ENCODE measurements at regions not wholly inside any gene's neighbourhood (a gene's known extent, or its start where the extent isn't known, plus 50 kb on each side); places are given as distances from the start of the nearest gene placed in this dataset.

- no peak for DNase-seq
These were observed 147.5 kb upstream of the CHST15 start for GRCh38 chr10:124240839-124241291.

DNA sequence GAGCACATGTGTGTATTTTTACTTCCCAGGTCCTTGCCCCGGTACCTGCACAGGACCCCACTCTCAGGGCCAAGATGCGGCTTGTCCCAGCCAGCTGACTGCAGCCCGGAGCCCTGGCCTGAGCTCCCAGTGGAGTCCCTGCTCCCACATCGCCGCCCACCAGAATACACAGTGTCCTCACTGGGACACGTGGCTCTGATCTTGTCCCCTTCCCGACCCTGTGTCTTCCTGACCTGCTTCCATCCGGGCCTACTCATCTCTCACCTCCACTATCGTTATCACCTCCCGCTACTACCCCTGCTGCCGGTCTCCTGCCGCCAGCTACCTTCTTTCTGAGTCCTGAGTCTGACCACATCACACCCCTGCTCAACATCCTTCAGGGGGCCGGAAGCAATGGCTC, 146.3 kb upstream of the CHST15 start:
- DNase-seq, result no peak

- no peak for DNase-seq
These were observed 145.7 kb upstream of the CHST15 start for GRCh38 chr10:124239134-124239533.

- DNase-seq, result no peak
These were observed 145.0 kb upstream of the CHST15 start for GRCh38 chr10:124238367-124238766.

DNA sequence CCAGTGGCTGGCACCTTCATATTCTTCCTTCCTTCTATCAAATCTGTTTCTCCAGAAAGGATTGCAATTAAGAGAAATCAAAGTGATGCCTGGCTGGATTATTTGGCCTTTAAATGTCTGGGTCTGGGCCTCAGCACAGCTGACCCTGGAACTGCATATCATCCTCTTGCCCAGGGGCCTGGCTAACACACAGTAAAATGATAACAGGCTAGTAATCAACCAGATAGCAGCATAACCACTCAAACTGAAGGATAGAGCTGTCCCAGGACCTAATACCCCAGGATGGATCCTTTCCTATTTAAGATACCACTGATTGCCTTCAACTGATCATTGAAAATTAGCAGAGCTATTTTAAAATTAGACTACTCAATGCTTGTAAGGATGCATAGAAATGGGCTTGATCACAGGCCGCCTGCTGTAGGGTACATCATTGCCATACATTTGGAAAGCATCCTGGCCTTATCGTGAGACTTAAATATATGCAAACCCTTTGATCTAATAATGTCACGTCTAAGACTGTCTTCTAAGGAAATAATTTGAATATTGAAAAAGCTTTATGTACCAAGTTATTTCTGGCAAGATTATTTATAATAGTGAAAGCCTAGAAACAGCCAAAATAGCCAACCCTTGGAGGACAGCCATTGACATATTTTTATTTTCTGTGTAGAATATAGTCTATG, 144.0 kb upstream of the CHST15 start:
- DNase-seq, result no peak

GRCh38 chr10:124236816-124237215, 143.4 kb upstream of the CHST15 start:
- DNase-seq, result no peak

GRCh38 chr10:124236136-124236535, 142.7 kb upstream of the CHST15 start:
- DNase-seq, result no peak

- DNase-seq, result no peak
These were observed 141.8 kb upstream of the CHST15 start for GRCh38 chr10:124235232-124235631.

GRCh38 chr10:124233546-124234138, 140.2 kb upstream of the CHST15 start:
- DNase-seq, result no peak

- no peak for DNase-seq
These were observed 139.5 kb upstream of the CHST15 start for GRCh38 chr10:124232686-124233545.

DNA sequence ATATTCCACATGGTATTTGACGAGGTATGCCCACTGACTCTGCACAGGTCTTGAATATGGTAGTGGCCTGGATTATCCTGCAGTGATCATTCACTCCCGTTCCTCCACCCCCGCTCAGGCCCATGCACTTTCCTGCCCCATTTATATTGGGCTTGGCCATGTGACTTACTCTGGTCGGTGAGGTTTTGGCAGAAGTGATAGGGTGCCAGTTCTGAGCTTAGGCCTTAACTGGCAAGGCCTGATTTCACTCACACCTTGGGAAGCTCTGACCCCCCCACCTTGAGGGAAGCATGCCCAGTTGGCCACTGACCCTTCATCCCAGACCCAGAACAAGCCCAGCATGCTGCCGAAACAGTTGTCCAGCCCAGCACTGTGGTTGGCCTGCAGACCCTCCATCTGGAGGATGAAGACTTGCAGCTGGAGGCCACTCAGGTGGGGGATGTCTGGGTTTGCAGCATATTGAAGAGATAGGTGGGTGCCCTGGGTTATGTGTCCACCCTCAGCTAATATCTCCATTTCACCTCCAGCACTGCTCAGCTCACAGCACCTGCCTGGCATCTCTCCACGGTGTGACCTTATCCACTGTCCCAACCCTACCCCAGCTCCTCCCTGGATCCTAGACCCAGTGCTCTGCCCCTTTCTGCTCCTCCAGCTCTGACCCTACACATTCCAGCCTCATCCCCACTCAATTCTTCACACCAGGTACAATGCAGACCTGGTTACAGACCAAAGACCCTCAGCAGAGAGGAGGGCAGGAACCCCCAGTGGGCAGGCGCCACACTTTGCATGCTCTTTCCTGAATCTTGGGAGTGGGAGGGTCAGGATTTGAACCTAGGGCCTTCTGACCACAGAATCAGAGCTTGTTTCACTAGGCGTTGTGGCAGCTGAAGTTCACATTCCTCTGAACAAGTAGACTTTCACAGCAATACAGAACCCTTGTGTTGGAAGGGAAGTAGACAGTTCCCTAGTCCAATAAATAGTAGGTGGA, 138.1 kb upstream of the CHST15 start:
- DNase-seq, result no peak

DNA sequence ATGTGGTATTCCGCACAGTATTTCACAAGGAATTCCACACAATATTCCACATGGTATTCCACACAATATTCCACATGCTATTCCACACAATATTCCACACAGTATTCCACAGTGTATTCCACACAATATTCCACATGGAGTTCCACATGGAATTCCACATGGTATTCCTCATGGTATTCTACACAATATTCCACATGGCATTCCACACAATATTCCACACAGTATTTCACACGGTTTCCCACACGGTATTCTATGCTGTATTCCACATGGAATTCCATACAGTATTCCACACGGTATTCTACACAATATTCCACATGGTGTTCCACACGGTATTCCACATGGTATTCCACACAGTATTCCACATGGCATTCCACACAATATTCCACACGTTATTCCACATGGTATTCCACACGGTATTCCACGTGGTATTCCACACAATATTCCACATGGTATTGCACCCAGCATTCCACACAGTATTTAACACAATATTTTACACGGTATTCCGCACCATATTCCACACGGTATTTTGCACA, 137.3 kb upstream of the CHST15 start:
- DNase-seq, result no peak

DNA sequence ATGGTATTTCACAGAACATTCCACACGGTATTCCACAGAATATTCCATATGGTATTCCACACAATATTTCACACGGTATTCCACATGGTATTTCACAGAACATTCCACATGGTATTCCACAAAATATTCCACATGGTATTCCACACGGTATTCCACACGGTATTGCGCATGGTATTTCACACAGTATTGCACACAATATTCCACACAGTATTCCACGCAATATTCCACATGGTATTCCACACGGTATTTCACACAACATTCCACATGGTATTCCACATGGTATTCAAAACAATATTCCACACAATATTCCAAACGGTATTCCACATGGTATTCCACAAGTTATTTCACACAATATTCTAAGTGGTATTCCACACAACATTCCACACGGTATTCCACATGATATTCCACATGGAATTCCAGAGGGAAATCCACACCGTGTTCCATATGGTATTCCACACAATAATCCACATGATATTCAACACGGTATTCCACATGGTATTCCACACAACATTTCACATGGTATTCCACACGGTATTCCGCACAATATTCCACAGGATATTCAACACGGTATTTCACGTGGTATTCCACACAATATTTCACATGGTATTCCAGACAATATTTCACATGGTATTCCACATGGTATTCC, 136.7 kb upstream of the CHST15 start:
- DNase-seq, result no peak

- no peak for DNase-seq
These were observed 136.0 kb upstream of the CHST15 start for GRCh38 chr10:124229201-124229988.

DNA sequence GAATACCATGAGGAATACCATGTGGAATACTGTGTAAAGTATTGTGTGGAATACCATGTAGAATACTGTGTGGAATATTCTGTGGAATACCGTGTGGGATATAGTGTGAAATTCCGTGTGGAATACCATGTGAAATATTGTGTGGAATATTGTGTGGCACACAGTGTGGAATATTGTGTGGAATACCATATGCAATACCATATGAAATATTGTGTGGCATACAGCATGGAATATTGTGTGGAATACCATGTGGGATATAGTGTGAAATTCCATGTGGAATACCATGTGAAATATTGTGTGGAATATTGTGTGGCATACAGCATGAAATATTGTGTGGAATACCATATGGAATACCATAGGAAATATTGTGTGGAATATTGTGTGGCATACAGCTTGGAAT, 135.1 kb upstream of the CHST15 start:
- no peak for DNase-seq

DNA sequence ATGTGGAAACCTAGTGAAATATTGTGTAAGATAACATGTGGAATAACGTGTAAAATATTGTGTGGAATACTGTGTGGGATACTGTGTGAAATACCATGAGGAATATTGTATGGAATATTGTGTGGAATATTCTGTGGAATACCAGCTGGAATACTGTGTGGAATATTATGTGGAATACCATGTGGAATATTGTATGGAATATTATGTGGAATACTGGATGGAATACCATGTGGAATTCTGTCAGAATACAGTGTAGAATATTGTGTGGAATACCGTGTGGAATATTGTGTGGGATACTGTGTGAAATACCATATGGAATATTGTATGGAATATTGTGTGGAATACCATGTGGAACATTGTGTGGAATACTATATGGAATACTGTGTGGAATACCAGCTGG, 134.6 kb upstream of the CHST15 start:
- no peak for DNase-seq

GRCh38 chr10:124227055-124227975, 133.9 kb upstream of the CHST15 start:
- no peak for DNase-seq

GRCh38 chr10:124226271-124227054, 133.1 kb upstream of the CHST15 start:
- DNase-seq, result no peak
